ENCODE measurements at regions not wholly inside any gene's neighbourhood (a gene's known extent, or its start where the extent isn't known, plus 50 kb on each side); places are given as distances from the start of the nearest gene placed in this dataset.

DNA sequence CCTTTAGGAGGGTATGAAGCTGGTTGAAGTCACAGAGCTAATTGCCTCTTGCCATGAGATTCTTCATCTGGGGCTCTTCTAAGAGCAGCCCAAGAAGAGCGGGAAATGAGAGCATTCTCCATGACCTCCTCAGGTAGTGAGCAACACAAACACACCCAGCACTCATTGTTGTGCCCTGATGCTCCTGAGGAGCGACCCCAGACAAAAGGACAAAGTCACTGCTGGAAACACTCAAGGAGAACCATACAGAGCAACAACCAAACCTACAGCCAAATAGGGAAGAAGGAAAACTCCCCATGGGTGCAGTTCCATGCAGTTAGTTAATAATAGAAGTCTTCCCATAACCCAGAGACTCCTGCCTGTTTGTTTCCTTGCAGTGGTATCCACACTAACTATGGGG, 426.0 kb upstream of the CRIM1 start:
- TF ChIP-seq, protein P1, sequence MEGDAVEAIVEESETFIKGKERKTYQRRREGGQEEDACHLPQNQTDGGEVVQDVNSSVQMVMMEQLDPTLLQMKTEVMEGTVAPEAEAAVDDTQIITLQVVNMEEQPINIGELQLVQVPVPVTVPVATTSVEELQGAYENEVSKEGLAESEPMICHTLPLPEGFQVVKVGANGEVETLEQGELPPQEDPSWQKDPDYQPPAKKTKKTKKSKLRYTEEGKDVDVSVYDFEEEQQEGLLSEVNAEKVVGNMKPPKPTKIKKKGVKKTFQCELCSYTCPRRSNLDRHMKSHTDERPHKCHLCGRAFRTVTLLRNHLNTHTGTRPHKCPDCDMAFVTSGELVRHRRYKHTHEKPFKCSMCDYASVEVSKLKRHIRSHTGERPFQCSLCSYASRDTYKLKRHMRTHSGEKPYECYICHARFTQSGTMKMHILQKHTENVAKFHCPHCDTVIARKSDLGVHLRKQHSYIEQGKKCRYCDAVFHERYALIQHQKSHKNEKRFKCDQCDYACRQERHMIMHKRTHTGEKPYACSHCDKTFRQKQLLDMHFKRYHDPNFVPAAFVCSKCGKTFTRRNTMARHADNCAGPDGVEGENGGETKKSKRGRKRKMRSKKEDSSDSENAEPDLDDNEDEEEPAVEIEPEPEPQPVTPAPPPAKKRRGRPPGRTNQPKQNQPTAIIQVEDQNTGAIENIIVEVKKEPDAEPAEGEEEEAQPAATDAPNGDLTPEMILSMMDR (IDR thresholded peaks at IDR 0.05; ENCODE audit: insufficient read depth, low read length, poor library complexity, severe bottlenecking), result no peak
- no peak for DNase-seq (ENCODE audit: extremely low read depth, insufficient read length)
- no peaks in the 10 kb centered on the region for H3K36me3 ChIP-seq (ENCODE audit: control insufficient read depth, insufficient read depth, low read length)
- H3K27me3 ChIP-seq (replicated peaks; ENCODE audit: control insufficient read depth, insufficient read depth, low read length), result no peaks in the 10 kb centered on the region
- H3K4me3 ChIP-seq (replicated peaks; ENCODE audit: low read depth, low read length), result no peak overlapping the region

DNA sequence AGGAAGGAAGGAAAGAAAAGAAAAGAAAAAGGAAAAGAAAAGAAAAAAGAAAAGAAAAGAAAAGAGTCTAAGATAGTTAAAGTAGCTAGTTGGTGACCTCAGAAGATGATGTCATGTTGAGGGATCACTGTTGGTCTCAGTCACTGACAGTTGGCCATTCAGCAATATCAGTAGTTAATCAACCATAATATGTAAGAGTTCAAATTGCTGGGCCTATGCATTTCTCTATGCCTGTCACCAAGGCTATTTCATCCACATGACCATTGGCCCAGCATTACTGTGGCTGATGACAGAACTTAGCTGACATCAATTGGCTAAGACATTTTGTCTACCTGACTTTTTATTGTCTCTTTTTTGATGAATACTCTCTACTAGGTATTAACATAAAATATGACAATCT, 435.5 kb upstream of the CRIM1 start:
- no peak for DNase-seq (ENCODE audit: extremely low read depth, insufficient read length)
- no peaks in the 10 kb centered on the region for H3K27me3 ChIP-seq (replicated peaks; ENCODE audit: control insufficient read depth, insufficient read depth, low read length)
- TF ChIP-seq, protein P1 (IDR thresholded peaks at IDR 0.05; ENCODE audit: insufficient read depth, low read length, poor library complexity, severe bottlenecking), result no peak
- H3K4me3 ChIP-seq (replicated peaks; ENCODE audit: low read depth, low read length), result no peak overlapping the region
- no peaks in the 10 kb centered on the region for H3K36me3 ChIP-seq (ENCODE audit: control insufficient read depth, insufficient read depth, low read length)

DNA sequence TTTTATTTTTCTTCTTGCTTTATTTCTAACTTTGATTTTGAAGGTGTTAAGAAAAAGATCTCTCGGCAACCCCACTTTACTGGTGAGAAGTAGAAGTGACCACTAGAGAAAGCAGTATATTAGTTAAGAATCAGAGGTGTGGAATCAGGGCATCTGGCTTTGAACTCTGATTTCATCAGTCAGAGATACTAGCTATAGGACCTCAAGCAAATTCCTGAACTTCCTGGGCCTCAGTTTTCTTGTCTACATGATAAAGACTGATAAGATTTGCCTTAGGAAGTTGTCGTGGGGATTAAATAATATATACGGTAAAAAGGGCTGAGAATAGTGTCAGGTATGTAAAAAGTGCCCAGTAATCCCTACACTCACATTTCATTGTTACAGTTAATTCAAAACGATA, 440.3 kb upstream of the CRIM1 start:
- Histone ChIP-seq H3K4me3 (replicated peaks; ENCODE audit: low read depth, low read length) (no peak overlapping the region), H3K36me3 (ENCODE audit: control insufficient read depth, insufficient read depth, low read length) (no peaks in the 10 kb centered on the region), H3K27me3 (replicated peaks; ENCODE audit: control insufficient read depth, insufficient read depth, low read length) (no peaks in the 10 kb centered on the region)
- no peak for DNase-seq (ENCODE audit: extremely low read depth, insufficient read length)
- TF ChIP-seq, protein P1 (IDR thresholded peaks at IDR 0.05; ENCODE audit: insufficient read depth, low read length, poor library complexity, severe bottlenecking), result no peak

DNA sequence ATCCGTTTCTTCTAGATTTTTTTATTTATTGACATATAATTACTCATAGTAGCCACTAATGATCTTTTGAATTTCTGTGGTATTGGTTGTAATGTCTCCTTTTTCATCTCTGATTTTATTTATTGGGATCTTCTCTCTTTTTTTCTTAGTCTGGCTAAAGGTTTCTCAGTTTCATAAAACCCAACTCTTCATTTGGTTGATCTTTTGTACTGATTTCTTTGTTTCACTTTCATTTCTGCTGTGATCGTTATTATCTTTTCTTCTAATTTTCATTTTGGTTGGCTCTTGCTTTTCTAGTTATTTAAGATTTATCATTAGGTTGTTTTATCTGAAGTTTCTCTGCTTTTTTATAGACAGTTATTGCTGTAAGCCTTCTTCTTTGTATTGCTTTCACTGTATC, 463.6 kb upstream of the CRIM1 start:
- H3K36me3 ChIP-seq (ENCODE audit: control insufficient read depth, insufficient read depth, low read length), result no peaks in the 10 kb centered on the region
- H3K27me3 ChIP-seq (replicated peaks; ENCODE audit: control insufficient read depth, insufficient read depth, low read length), result no peaks in the 10 kb centered on the region
- TF ChIP-seq, protein P1 (IDR thresholded peaks at IDR 0.05; ENCODE audit: insufficient read depth, low read length, poor library complexity, severe bottlenecking), result no peak
- DNase-seq (ENCODE audit: extremely low read depth, insufficient read length), result no peak
- H3K4me3 ChIP-seq (replicated peaks; ENCODE audit: low read depth, low read length), result no peak overlapping the region

DNA sequence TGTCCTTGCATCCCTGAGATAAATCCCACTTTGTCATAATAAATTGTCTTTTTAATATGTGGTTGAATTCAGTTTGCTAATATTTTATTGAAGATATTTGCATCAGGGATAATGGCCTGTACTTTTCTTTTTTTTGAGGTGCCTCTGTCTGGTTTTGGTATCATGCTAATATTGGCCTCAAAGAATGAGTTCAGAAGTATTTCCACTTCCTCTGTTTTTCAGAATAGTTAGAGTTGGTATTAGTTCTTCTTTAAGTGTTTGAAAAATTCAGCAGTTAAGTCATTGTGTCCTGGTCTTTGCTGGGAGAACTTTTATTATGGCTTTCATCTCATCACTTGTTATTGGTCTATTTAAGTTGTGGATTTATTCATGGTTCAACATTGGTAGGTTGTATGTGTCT, 464.1 kb upstream of the CRIM1 start:
- H3K4me3 ChIP-seq (replicated peaks; ENCODE audit: low read depth, low read length), result no peak overlapping the region
- TF ChIP-seq, protein P1 (IDR thresholded peaks at IDR 0.05; ENCODE audit: insufficient read depth, low read length, poor library complexity, severe bottlenecking), result no peak
- no peaks in the 10 kb centered on the region for H3K27me3 ChIP-seq (replicated peaks; ENCODE audit: control insufficient read depth, insufficient read depth, low read length)
- no peaks in the 10 kb centered on the region for H3K36me3 ChIP-seq (ENCODE audit: control insufficient read depth, insufficient read depth, low read length)
- no peak for DNase-seq (ENCODE audit: extremely low read depth, insufficient read length)

DNA sequence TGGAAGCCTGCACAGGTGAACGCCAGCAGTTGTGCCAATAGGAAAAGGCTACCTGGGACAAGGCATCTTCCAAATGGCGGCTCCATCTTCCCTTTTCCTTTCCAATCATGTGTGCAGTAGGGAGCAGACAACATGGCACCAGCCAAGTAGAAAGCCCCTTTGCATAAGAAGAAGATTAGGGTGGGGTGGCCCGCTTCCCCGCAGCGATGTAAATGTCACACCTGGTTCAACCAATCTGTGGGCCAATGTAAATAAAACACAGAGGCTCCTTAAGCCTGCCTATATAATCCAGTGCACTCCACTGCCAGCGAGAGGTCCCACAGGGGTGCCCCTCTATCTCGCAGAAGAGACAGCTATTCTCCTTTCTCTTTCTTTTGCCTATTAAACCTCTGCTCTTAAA, 468.4 kb upstream of the CRIM1 start:
- no peak overlapping the region for H3K4me3 ChIP-seq (replicated peaks; ENCODE audit: low read depth, low read length)
- TF ChIP-seq, protein P1 (IDR thresholded peaks at IDR 0.05; ENCODE audit: insufficient read depth, low read length, poor library complexity, severe bottlenecking), result no peak
- no peak for DNase-seq (ENCODE audit: extremely low read depth, insufficient read length)
- H3K27me3 ChIP-seq (replicated peaks; ENCODE audit: control insufficient read depth, insufficient read depth, low read length), result no peaks in the 10 kb centered on the region
- H3K36me3 ChIP-seq (ENCODE audit: control insufficient read depth, insufficient read depth, low read length), result no peaks in the 10 kb centered on the region

Data from GM06990 (cell line).